ENCODE measurements at regions not wholly inside any gene's neighbourhood (a gene's known extent, or its start where the extent isn't known, plus 50 kb on each side); places are given as distances from the start of the nearest gene placed in this dataset.

DNA sequence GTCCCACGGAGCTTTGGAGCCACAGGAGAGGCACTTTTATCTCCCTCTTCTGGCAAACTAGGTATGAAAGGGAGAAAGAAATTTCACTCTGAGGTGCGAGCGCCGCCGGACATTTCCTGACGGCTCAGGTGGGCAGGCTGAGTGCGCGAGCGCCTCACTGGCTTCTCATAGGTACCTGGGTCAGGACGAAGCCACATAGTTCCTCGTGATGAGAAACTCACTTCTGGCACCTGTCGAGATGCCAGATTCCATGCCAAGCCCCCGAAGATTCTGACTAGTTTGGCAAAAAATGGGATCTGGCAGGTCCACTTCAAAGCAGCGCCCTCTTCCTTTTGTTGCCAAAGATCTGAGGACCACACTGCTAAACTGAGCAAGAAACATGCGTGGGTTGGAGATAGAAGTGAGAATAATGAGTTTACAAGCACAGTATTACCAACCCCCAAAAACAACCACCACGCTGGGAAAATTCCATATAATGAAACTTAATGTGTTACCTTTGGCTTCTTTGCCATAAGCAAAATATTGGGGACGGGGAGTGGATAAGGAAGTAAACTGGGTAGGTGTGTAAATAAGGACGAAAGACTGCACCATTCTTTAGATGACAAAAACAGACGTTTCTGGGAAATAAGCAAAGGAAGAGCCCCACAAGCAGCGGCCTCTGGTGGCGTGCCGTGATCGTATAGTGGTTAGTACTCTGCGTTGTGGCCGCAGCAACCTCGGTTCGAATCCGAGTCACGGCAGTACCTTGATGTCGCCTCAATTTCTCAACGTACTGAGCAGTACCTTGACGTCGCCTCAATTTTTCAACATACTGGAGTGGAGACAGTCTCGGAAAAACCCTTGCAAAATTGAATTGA is 89.8 kb upstream of the PRSS16 start:
- DNase-seq (ENCODE audit: extremely low spot score): peak; percentile 58
- ChIA-PET POLR2A (interaction anchor here (1.0 to 1.4 kb wide), 2 partner anchors 10 to 24 kb away, joined by 3 to 7 read pairs; a partner anchor contains a TSS), CTCF (interaction anchor here (0.7 to 5.4 kb wide), 8 partner anchors 8 to 639 kb away, joined by 3 to 29 read pairs (median 3); a partner anchor contains a TSS)
- TF ChIP-seq, protein P1, sequence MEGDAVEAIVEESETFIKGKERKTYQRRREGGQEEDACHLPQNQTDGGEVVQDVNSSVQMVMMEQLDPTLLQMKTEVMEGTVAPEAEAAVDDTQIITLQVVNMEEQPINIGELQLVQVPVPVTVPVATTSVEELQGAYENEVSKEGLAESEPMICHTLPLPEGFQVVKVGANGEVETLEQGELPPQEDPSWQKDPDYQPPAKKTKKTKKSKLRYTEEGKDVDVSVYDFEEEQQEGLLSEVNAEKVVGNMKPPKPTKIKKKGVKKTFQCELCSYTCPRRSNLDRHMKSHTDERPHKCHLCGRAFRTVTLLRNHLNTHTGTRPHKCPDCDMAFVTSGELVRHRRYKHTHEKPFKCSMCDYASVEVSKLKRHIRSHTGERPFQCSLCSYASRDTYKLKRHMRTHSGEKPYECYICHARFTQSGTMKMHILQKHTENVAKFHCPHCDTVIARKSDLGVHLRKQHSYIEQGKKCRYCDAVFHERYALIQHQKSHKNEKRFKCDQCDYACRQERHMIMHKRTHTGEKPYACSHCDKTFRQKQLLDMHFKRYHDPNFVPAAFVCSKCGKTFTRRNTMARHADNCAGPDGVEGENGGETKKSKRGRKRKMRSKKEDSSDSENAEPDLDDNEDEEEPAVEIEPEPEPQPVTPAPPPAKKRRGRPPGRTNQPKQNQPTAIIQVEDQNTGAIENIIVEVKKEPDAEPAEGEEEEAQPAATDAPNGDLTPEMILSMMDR (IDR thresholded peaks at IDR 0.05; ENCODE audit: control extremely low read depth, extremely low read depth, low read depth, missing control alignments): peak; percentile 55

DNA sequence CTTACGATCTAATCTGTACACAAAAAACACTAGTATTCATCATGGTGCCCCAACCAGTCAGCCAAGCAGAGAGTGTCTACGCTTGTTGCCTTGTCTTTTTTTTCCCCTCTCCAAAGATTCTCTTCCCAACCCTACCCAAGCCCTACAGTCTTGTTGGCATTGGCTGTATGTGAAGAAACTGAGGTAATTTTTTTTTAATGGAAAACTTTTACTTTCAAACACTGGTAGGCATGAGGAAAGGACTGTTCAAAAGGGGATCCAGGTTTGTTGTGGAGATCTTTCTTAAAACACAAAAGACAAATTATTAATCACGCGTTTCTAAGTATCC is 89.2 kb upstream of the PRSS16 start:
- CTCF ChIA-PET: interaction anchor here (1.2 to 5.1 kb wide), 3 partner anchors 8 to 31 kb away, joined by 3 to 29 read pairs (median 22); no protein-coding TSS in a partner anchor

DNA sequence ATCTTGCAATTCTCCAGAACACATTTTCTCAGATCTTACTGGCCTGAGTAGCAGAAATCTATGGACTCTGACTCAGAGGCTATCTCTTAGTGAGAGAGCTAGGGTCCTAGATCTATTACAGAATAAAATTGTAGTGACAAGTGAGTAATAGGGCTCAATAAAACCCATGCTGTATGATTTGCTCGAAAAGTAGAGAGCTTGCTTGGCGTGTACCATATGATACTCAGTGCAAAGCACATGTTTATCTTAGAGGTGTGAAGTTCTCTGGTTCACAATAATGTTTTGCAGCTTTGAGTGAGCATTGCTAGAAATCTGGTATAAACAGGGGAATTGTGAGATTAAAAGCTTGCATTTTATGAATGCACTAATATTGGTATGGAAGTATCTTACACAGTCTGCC is 87.8 kb upstream of the PRSS16 start:
- ChIA-PET POLR2A (no interaction called here), CTCF (interaction anchor here (1.0 to 5.8 kb wide), 5 partner anchors 9 to 735 kb away, joined by 4 to 39 read pairs (median 22); no protein-coding TSS in a partner anchor)
- TF ChIP-seq, protein P1 (IDR thresholded peaks at IDR 0.05; ENCODE audit: control extremely low read depth, extremely low read depth, low read depth, missing control alignments): no peak
- DNase-seq (ENCODE audit: extremely low spot score): no peak

More for the DNA sequence above, 89.2 kb upstream of the PRSS16 start:
- DNase-seq (ENCODE audit: extremely low spot score): no peak
- TF ChIP-seq, protein P1 (IDR thresholded peaks at IDR 0.05; ENCODE audit: control extremely low read depth, extremely low read depth, low read depth, missing control alignments): no peak
- POLR2A ChIA-PET: interaction anchor here (1.3 kb wide), 1 partner anchor 11 kb away, joined by 3 read pairs; a partner anchor contains a TSS

DNA sequence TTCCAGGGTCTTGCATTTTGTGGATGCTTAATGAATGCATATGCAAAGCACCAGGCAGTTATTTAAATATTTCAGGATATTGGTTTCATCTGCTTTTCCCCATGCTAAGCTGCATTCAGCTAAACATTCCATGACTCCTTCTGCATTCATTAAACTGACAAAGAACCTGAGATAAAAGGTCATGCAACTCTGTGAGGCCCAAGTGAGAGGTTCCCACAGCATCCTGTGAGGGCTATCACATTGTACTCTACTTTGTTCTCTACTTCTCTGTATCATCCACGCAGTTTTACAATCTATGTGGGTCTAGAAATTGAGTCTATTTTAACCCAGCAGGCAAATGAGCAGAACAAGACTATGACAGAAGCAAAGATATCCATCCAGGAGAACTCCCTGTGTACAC is 86.4 kb upstream of the PRSS16 start:
- CTCF ChIA-PET: interaction anchor here (0.6 to 5.8 kb wide), 13 partner anchors 10 to 734 kb away, joined by 3 to 39 read pairs (median 3); a partner anchor contains a TSS
- POLR2A ChIA-PET: no interaction called here
- TF ChIP-seq, protein P1 (IDR thresholded peaks at IDR 0.05; ENCODE audit: control extremely low read depth, extremely low read depth, low read depth, missing control alignments): no peak
- no peak for DNase-seq (ENCODE audit: extremely low spot score)

DNA sequence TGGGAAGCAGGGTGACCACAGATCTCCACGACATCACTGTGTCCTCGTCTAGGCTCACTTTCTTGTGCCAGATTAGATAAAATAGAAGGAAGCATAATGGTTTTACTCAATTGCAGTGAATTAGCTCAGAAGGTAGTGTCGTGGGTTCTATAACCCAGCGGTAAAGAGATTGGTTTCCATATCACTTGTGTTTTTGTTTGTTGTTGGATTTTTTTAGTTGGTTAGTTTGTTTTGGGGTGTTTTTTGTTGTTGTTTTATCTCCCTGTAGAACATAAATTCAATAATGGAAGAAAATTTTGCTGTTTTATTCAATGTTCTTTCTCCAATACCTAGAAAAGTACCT is 85.9 kb upstream of the PRSS16 start:
- TF ChIP-seq, protein P1 (IDR thresholded peaks at IDR 0.05; ENCODE audit: control extremely low read depth, extremely low read depth, low read depth, missing control alignments): no peak
- DNase-seq (ENCODE audit: extremely low spot score): no peak
- ChIA-PET CTCF (interaction anchor here (0.7 to 5.8 kb wide), 12 partner anchors 11 to 734 kb away, joined by 3 to 39 read pairs (median 4); a partner anchor contains a TSS), POLR2A (no interaction called here)

DNA sequence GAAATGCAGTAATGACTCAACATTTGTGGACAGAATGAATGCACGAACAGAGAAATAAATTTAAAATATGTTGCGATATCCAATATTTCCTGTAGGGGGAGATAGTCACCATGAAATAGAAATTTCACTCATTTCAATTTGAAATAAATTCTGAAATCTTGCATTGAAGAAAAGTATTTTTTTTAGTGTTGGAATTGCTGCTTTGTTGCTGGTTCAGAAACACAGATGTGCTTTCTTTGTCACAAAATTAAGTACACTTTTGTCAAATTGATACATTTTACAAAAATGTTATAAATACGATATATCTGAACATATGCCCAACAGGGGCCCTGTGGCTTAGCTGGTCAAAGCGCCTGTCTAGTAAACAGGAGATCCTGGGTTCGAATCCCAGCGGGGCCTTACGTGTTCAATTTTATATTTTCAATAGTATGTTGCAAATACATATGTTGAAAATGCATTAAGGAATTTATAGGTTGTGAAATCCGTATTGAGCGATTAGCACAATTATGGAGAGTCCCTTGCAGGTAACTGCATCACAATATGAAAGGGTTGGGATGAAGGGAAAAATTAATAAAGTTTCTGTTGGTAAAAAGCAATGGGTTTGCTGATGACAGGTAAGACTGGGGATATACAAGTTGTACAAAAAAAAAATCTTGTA is 85.4 kb upstream of the PRSS16 start:
- DNase-seq (ENCODE audit: extremely low spot score): no peak
- ChIA-PET POLR2A (no interaction called here), CTCF (interaction anchor here (1.0 to 5.8 kb wide), 11 partner anchors 9 to 733 kb away, joined by 3 to 39 read pairs (median 5); no protein-coding TSS in a partner anchor)
- TF ChIP-seq, protein P1 (IDR thresholded peaks at IDR 0.05; ENCODE audit: control extremely low read depth, extremely low read depth, low read depth, missing control alignments): peak; percentile 43
